ENCODE measurements at regions not wholly inside any gene's neighbourhood (a gene's known extent, or its start where the extent isn't known, plus 50 kb on each side); places are given as distances from the start of the nearest gene placed in this dataset.

GRCh38 chr12:4015225-4016091 lies 142.3 kb upstream of the PARP11 start (continued):
- TF ChIP-seq ZNF157 (tag by site-specific recombination; IDR thresholded peaks at IDR 0.05) = no peak
- TF ChIP-seq, protein P1, sequence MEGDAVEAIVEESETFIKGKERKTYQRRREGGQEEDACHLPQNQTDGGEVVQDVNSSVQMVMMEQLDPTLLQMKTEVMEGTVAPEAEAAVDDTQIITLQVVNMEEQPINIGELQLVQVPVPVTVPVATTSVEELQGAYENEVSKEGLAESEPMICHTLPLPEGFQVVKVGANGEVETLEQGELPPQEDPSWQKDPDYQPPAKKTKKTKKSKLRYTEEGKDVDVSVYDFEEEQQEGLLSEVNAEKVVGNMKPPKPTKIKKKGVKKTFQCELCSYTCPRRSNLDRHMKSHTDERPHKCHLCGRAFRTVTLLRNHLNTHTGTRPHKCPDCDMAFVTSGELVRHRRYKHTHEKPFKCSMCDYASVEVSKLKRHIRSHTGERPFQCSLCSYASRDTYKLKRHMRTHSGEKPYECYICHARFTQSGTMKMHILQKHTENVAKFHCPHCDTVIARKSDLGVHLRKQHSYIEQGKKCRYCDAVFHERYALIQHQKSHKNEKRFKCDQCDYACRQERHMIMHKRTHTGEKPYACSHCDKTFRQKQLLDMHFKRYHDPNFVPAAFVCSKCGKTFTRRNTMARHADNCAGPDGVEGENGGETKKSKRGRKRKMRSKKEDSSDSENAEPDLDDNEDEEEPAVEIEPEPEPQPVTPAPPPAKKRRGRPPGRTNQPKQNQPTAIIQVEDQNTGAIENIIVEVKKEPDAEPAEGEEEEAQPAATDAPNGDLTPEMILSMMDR (tag by site-specific recombination; IDR thresholded peaks at IDR 0.05) = no peak

DNA sequence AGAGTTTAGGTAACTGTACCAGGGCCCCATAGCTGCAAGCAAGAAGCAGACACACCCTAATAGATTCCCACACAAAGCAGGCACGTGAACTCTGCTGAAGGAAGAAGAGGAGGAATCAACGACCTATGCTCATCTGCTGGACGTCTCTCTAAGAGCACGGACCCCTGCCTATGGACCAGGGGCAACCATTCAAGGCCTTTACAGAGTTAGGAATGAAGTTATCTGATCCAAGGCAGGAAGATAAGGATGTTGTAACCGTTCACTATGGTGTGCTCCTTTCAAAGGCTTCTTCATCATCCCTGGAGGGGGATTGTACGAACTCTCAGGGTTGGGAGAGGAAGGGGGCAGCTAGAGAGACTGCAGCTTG lies 141.6 kb upstream of the PARP11 start:
- ChIA-PET CTCF (interaction anchor here (0.6 to 1.0 kb wide), 2 partner anchors 19 to 24 kb away, joined by 4 read pairs; no protein-coding TSS in a partner anchor), POLR2A (no interaction called here)
- H3K4me1 ChIP-seq (ENCODE audit: control insufficient read depth, insufficient read depth, low read length) = peaks cover 3% of the 10 kb centered on the region
- no peaks in the 10 kb centered on the region for H3K36me3 ChIP-seq (ENCODE audit: control insufficient read depth in 2 of 2, insufficient read depth in 1 of 2, low read length in 2 of 2)
- H3K9me3 ChIP-seq (ENCODE audit: control insufficient read depth, insufficient read depth, low read depth, low read length) = no peaks in the 10 kb centered on the region
- no peak overlapping the region for H3K27ac ChIP-seq (ENCODE audit: extremely low read depth, low read depth, low read length)
- H3K4me3 ChIP-seq (ENCODE audit: low read depth, low read length) = no peak overlapping the region
- TF ChIP-seq, protein P2, sequence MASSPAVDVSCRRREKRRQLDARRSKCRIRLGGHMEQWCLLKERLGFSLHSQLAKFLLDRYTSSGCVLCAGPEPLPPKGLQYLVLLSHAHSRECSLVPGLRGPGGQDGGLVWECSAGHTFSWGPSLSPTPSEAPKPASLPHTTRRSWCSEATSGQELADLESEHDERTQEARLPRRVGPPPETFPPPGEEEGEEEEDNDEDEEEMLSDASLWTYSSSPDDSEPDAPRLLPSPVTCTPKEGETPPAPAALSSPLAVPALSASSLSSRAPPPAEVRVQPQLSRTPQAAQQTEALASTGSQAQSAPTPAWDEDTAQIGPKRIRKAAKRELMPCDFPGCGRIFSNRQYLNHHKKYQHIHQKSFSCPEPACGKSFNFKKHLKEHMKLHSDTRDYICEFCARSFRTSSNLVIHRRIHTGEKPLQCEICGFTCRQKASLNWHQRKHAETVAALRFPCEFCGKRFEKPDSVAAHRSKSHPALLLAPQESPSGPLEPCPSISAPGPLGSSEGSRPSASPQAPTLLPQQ (tag by site-specific recombination; IDR thresholded peaks at IDR 0.05) = no peak
- TF ChIP-seq ZNF223 (tag by site-specific recombination; IDR thresholded peaks at IDR 0.05) (no peak), ZNF19 (tag by site-specific recombination; IDR thresholded peaks at IDR 0.05; ENCODE audit: low read depth) (no peak), FEZF1 (tag by site-specific recombination; IDR thresholded peaks at IDR 0.05) (no peak), ZNF514 (tag by site-specific recombination; IDR thresholded peaks at IDR 0.05) (no peak), ZNF274 (IDR thresholded peaks at IDR 0.05; ENCODE audit: low read length) (no peak), ZNF274 (tag by site-specific recombination; IDR thresholded peaks at IDR 0.05; ENCODE audit: borderline replicate concordance) (no peak), ZNF280D (tag by site-specific recombination; IDR thresholded peaks at IDR 0.05) (no peak), ZFP69B (tag by site-specific recombination; IDR thresholded peaks at IDR 0.05) (no peak), ZXDB (tag by site-specific recombination; IDR thresholded peaks at IDR 0.05) (no peak), ZNF433 (tag by site-specific recombination; IDR thresholded peaks at IDR 0.05; ENCODE audit: low read depth) (no peak), ZIC2 (tag by site-specific recombination; IDR thresholded peaks at IDR 0.05) (no peak), ZNF768 (tag by site-specific recombination; IDR thresholded peaks at IDR 0.05) (no peak), MYNN (tag by site-specific recombination; IDR thresholded peaks at IDR 0.05; ENCODE audit: borderline replicate concordance) (no peak), BCL11B (tag by site-specific recombination; IDR thresholded peaks at IDR 0.05; ENCODE audit: low read depth) (no peak), ZBTB17 (tag by site-specific recombination; IDR thresholded peaks at IDR 0.05) (no peak)
- TF ChIP-seq, protein P3, sequence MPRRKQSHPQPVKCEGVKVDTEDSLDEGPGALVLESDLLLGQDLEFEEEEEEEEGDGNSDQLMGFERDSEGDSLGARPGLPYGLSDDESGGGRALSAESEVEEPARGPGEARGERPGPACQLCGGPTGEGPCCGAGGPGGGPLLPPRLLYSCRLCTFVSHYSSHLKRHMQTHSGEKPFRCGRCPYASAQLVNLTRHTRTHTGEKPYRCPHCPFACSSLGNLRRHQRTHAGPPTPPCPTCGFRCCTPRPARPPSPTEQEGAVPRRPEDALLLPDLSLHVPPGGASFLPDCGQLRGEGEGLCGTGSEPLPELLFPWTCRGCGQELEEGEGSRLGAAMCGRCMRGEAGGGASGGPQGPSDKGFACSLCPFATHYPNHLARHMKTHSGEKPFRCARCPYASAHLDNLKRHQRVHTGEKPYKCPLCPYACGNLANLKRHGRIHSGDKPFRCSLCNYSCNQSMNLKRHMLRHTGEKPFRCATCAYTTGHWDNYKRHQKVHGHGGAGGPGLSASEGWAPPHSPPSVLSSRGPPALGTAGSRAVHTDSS (tag by site-specific recombination; IDR thresholded peaks at IDR 0.05) = no peak
- TF ChIP-seq, protein P1 (tag by site-specific recombination; IDR thresholded peaks at IDR 0.05) = no peak
